ENCODE measurements at regions not wholly inside any gene's neighbourhood (a gene's known extent, or its start where the extent isn't known, plus 50 kb on each side); places are given as distances from the start of the nearest gene placed in this dataset.
"Not testable (repeated sequence)": the region's sequence is repeated elsewhere in the genome, so short reads cannot be mapped to it uniquely, and the experiment has no call there.

DNA sequence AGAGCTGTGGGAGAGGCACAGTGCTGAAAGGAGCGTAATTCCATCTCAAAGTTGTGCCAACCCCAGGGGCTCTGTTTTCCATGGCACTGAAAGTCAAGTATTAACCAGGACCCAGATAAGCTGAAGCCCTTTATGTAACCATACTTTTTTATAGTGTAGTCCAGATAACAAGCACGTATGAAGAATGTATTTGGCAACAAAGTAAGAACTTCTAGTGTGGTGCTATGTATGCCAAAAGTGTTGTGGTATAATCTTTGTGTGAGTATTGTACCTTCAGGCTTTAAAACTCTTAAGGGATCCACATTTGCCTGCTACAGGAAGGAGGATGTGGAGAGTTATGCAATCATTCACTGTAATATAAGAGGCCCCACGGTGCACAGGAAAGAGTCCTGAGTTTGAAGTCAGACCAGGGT, 129.4 kb downstream of the IBTK start:
- DNase-seq (ENCODE audit: low spot score), result no peak

GRCh38 chr6:82114748-82115147, 132.8 kb downstream of the IBTK start:
- no peak for DNase-seq (ENCODE audit: low spot score)

- no peak for DNase-seq (ENCODE audit: low spot score)
Measured at GRCh38 chr6:82113231-82113630, 134.3 kb downstream of the IBTK start.

DNA sequence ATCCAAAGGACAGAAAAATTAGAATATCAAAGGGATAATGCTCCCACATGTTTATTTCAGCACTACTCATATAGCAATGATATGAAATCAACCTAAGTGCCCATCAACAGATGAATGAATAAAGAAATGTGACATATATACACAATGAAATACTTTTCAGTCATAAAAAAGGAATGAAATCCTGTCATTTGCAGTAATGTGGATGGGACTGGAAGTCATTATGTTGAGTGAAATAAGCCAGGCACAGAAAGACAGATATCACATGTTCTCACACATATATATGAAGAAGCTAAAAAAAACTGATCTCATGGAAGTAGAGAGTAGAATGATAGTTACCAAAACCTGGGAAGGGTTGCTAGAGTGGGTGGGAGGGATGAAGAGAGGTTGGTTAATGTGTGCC, 135.7 kb downstream of the IBTK start:
- no peak for DNase-seq (ENCODE audit: low spot score)

DNA sequence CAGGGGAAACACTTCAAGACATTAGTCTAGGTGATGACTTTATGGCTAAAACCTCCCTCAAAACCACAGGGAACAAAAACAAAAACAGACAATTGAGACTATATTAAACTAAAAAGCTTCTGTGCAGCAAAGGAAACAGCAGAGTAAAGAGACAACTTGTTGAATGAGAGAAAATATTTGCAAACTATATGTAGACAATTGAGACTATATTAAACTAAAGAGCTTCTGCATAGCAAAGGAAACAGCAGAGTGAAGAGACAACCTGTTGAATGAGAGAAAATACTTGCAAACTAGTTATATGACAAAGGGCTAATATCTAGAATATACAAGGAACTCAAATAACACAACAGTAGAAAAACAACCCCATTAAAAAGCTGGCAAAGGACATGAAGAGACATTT, 136.4 kb downstream of the IBTK start:
- no peak for DNase-seq (ENCODE audit: low spot score)

DNA sequence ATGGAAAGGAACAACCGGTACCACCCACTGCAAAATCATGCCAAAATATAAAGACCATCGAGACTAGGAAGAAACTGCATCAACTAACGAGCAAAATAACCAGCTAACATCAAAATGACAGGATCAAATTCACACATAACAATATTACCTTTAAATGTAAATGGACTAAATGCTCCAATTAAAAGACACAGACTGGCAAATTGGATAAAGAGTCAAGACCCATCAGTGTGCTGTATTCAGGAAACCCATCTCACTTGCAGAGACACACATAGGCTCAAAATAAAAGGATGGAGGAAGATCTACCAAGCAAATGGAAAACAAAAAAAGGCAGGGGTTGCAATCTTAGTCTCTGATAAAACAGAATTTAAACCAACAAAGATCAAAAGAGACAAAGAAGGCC, 144.4 kb downstream of the IBTK start:
- DNase-seq (ENCODE audit: low spot score), result not testable (repeated sequence)

DNA sequence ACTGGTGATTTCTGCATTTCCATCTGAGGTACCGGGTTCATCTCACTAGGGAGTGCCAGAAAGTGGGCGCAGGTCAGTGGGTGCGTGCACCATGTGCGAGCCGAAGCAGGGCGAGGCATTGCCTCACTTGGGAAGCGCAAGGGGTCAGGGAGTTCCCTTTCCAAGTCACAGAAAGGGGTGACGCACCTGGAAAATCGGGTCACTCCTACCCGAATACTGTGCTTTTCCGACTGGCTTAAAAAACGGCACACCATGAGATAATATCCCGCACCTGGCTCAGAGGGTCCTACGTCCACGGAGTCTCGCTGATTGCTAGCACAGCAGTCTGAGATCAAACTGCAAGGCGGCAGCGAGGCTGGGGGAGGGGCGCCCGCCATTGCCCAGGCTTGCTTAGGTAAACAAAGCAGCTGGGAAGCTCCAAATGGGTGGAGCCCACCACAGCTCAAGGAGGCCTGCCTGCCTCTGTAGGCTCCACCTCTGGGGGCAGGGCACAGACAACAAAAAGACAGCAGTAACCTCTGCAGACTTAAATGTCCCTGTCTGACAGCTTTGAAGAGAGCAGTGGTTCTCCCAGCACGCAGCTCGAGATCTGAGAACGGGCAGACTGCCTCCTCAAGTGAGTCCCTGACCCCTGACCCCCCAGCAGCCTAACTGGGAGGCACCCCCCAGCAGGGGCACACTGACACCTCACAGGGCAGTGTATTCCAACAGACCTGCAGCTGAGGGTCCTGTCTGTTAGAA, 146.0 kb downstream of the IBTK start:
- not testable (repeated sequence) for DNase-seq (ENCODE audit: low spot score)

GRCh38 chr6:82100763-82101162, 146.8 kb downstream of the IBTK start:
- not testable (repeated sequence) for DNase-seq (ENCODE audit: low spot score)

DNA sequence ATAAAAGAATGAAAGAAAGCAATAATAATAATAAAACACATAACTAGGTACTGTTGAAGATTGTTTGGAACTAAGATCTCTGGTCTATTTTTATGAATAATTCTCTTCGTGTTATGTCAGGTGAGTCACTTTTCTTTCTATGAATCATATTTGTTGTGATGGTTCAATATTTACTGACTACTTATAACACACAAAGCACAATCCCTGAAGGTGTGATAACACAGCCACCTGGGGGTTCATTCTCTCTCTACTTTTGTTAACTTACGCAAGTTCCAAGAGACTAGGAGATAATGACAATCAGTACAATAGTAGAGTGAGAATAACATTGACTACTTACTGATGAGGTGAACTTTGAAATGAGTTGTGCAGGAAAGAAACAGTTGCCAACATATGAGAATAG, 149.9 kb downstream of the IBTK start:
- no peak for DNase-seq (ENCODE audit: low spot score)

- DNase-seq (ENCODE audit: low spot score), result no peak
Measured at GRCh38 chr6:82095091-82095490, 152.5 kb downstream of the IBTK start.

DNA sequence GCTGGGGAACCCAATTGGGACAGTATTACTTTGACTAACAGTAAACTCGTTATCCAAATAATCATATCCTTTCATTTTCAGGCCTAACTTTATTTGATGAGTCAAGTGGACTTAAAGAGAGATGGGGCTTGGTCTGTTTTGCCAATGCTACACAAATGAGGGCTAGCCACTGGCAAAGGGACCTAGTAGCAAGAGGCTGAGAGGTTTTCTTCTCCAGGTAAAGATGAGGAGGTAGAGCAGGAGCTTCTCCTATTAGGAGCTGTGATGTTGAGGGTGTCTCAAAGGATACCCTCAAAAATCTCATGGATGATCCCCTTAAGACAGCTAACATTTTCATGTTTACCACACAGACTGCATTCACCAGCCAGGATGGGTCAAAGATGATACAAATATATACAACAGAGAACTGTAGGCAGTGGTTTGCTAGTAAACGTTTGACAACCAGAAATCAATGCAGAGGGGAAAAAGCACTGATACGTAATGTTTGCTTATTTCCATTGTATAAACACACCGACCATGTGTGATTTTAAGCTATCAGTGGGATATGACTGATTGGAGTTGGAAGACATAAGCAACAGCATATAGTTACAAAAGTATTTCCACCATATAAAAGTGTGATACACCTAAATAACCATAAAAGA, 153.3 kb downstream of the IBTK start:
- DNase-seq (ENCODE audit: low spot score), result no peak

DNA sequence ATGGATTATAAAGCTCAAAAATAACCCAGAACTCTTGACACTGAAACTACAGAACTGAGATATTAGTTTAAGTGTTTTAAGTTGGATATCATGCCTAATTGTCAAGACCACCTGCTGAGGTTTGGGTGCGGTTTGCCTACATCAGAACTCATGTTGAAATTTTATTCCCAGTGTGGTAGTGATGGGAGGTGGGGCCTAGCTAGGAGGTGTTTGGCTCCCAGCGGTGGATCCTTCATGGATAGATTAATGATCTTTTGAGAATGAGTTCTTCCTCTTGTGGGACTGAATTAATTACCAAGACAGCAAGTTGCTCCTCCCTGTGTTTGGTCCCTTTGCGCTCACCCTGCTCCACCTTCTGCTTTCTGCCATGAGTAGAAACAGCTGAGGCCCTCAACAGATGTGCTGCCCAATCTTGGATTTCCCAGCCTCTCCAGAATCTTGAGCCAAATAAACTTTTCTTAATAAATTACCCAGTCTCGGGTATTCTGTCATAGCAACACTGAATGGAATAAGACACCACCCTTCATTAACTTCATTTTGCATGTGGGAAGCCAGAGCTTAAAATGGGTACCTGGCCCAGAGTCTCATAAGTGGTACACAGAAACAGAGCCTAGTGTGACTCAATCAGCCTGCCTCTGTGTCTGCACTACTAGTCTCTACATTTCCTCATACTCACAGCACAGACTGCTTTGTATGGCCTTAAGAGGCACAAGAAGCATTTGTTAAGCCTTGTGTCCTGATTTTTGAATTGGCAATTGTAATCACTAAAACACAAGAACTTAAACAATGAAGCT, 158.4 kb downstream of the IBTK start:
- no peak for DNase-seq (ENCODE audit: low spot score)

DNA sequence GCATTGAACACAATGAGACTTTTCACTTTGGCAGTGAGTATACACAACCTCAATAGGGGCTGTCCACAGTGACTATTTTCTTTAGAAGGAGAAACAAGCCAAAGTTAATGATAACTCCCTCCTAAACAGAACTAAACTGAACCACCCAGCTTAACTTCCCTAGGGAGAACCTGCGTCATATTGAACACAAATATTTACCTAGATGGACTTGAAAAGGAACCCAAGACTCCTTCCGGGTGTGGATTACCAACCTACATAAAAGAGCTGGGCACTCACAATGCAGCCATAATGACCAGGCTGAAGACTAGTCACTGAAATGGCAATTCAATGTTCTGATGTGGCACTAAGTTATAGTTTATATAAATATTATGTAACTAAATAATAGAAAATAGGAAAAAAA, 160.6 kb downstream of the IBTK start:
- no peak for DNase-seq (ENCODE audit: low spot score)

GRCh38 chr6:82085701-82086100, 161.8 kb downstream of the IBTK start:
- DNase-seq (ENCODE audit: low spot score), result no peak

GRCh38 chr6:82084324-82084920, 163.1 kb downstream of the IBTK start:
- DNase-seq (ENCODE audit: low spot score), result no peak

- no peak for DNase-seq (ENCODE audit: low spot score)
Measured at GRCh38 chr6:82083646-82084045, 163.9 kb downstream of the IBTK start.

DNA sequence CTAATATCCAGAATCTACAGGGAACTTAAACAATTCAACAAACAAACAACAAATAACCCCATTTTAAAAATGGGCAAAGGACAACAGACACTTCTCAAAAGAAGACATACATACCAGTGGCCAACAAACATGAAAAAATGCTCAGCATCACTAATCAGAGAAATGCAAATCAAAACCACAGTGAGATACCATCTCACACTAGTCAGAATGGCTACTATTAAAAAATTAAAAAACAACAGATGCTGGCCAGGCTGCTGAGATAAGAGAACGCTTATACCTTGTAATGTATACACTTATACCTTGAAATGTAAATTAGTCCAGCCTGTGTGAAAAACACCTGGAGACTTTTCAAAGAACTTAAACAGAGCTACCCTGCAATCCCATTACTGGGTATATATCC, 166.8 kb downstream of the IBTK start:
- no peak for DNase-seq (ENCODE audit: low spot score)

DNA sequence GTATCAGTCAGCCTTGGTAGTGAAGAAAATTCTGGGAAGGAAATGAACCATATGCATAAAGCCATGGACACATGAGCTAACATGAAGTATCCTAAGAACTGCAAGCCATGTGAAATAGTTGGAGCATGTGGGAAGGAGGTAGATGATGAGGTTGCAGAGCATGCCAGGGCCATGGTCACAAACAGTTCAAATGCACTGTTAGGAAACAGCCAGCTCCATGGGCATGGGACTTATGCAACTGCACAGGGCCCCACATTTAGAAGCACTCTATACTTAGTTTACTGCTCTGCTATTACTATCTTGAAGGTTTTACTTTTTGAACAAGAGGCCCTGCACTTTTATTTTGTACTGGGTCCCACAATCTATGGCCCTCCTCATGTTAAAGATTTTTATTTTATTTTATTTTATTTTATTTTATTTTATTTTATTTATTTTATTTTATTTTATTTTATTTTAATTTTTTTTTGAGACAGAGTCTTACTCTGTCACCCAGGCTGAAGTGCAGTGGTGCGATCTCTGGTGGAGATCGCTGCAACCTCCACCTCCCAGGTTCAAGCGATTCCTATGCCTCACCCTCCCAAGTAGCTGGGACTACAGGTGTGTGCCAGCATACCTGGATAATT, 169.1 kb downstream of the IBTK start:
- DNase-seq (ENCODE audit: low spot score), result no peak

- DNase-seq (ENCODE audit: low spot score), result no peak
Measured at GRCh38 chr6:82076916-82077315, 170.6 kb downstream of the IBTK start.

DNA sequence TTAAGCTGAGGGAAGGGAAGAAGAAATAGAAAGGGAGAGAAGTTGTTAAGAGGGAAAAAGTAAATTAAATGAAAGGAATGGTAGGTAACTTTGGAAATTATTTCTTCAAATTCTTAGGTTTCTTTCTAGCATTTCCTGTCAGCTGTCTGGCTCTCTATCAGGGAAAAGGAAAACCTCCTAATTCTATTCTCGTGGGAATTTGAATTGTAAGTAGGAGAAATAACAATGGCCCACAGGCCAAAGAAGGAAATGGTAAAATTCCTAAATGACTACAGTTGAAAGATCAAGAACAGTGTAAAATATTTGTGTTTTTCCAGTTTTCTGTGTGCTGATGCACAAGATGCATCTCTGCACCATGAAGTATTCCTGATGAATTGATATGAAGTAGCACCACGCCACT, 173.0 kb downstream of the IBTK start:
- no peak for DNase-seq (ENCODE audit: low spot score)

DNA sequence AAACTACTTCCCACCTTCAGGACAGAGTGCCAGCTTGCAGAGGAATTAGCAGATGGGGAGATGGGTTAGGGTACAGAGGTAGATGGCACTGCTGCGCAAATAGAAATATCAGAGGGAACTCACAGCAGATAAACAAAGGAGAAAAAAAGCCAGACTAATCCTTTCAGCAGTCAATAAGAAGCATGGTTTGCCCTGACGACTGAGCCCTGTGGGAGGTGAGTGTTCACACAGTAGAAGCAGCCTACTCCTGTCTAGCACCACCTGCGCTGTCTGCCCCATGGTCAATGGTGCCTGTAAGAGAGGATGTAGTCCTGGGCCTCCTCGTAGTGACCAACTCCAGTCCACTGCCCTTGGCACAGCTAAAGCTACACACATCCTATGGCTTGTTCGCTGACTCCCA, 174.1 kb downstream of the IBTK start:
- no peak for DNase-seq (ENCODE audit: low spot score)

GRCh38 chr6:82072751-82073150, 174.8 kb downstream of the IBTK start:
- DNase-seq (ENCODE audit: low spot score), result peak; percentile 74

Data from AG08395 (cell line).